Adrenal gland (tissue), 5 donors: ENCODE measurements at regions not wholly inside any gene's neighbourhood (a gene's known extent, or its start where the extent isn't known, plus 50 kb on each side); places are given as distances from the start of the nearest gene placed in this dataset.

Experiments
- POLR2A ChIP-seq, 2 donors: fragments of 450-650 bp; IDR thresholded peaks; one replicate each; pipeline ENCODE4 v1.6.1; 2017; ENCODE audit warnings: antibody characterized with exemption in 2 of 2, mild to moderate bottlenecking in 2 of 2, moderate library complexity in 1 of 2
- TF ChIP-seq, protein P1 (sequence below), 6 experiments: fragments of 450-650 bp in 4 of 6; fragments of 200-600 bp in 2 of 6; sonication (generic) in 1 of 6; IDR thresholded peaks; 1 replicate in 5 of 6; 2 replicates in 1 of 6; pipeline versions ENCODE4 v1.5.1 to v1.8.0; 2016 to 2021; ENCODE audit warnings: antibody characterized with exemption in 6 of 6, mild to moderate bottlenecking in 2 of 6, moderate library complexity in 1 of 6
- donor health status: DM: no; HTN: no; CAD: no.

DNA sequence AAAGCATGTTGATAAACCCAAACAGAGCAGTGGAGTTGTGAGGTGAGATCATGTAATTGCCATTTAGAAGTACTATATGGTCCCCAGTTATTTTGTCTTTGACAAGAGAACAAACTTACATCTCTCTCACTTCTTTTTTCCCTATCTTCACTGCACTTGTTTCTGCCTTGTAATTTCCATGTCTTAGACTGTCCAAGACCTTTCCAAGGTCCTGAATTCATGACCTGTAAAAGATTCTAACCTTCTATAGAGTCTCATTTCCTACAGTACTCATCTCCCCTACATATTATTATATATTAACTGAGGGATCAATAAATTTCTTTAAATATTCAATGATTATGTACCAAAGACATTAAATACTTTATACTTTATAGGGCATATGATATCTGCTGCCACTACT, 295.3 kb upstream of the KIF2B start:
- TF ChIP-seq POLR2A (IDR thresholded peaks at IDR 0.05): no peak
- TF ChIP-seq, protein P1, sequence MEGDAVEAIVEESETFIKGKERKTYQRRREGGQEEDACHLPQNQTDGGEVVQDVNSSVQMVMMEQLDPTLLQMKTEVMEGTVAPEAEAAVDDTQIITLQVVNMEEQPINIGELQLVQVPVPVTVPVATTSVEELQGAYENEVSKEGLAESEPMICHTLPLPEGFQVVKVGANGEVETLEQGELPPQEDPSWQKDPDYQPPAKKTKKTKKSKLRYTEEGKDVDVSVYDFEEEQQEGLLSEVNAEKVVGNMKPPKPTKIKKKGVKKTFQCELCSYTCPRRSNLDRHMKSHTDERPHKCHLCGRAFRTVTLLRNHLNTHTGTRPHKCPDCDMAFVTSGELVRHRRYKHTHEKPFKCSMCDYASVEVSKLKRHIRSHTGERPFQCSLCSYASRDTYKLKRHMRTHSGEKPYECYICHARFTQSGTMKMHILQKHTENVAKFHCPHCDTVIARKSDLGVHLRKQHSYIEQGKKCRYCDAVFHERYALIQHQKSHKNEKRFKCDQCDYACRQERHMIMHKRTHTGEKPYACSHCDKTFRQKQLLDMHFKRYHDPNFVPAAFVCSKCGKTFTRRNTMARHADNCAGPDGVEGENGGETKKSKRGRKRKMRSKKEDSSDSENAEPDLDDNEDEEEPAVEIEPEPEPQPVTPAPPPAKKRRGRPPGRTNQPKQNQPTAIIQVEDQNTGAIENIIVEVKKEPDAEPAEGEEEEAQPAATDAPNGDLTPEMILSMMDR (IDR thresholded peaks at IDR 0.05): no peak
